ENCODE measurements at regions not wholly inside any gene's neighbourhood (a gene's known extent, or its start where the extent isn't known, plus 50 kb on each side); places are given as distances from the start of the nearest gene placed in this dataset.
"Not testable (repeated sequence)": the region's sequence is repeated elsewhere in the genome, so short reads cannot be mapped to it uniquely, and the experiment has no call there.

GRCh38 chr5:106443746-106444145 is 1227.0 kb downstream of the EFNA5 start:
- Histone ChIP-seq H3K36me3 (no peaks in the 10 kb centered on the region), H3K27ac (no peak overlapping the region), H3K27me3 (no peaks in the 10 kb centered on the region), H3K4me3 (no peak overlapping the region), H3K4me1 (no peaks in the 10 kb centered on the region), H3K9me3 (no peaks in the 10 kb centered on the region)
- 43 to 81% (median 63%) methylated on average over 2 of the region's 2 CpGs for WGBS, 5 donors
- TF ChIP-seq POLR2A (IDR thresholded peaks at IDR 0.05) (no peak), EP300 (IDR thresholded peaks at IDR 0.05) (no peak), POLR2AphosphoS5 (IDR thresholded peaks at IDR 0.05) (no peak), CTCF (IDR thresholded peaks at IDR 0.05) (no peak)
- DNase-seq = no peak
- intact Hi-C loops (cut with DNase I; ENCODE audit: low total_unique reads) = no loop called here

- Histone ChIP-seq H3K4me1 (no peaks in the 10 kb centered on the region), H3K9me3 (peaks cover 0 to 6% (median 3%) of the 10 kb centered on the region in 4 donors), H3K27ac (no peak overlapping the region), H3K36me3 (no peaks in the 10 kb centered on the region), H3K4me3 (no peak overlapping the region), H3K27me3 (no peaks in the 10 kb centered on the region)
- no peak for DNase-seq
- intact Hi-C loops (cut with DNase I; ENCODE audit: low total_unique reads) = no loop called here
- no peak for TF ChIP-seq EP300 (IDR thresholded peaks at IDR 0.05)
- no peak for TF ChIP-seq POLR2AphosphoS5 (IDR thresholded peaks at IDR 0.05)
- no peak for TF ChIP-seq POLR2A (IDR thresholded peaks at IDR 0.05)
- no peak for TF ChIP-seq CTCF (IDR thresholded peaks at IDR 0.05)
Observed at GRCh38 chr5:106435185-106435584, 1235.6 kb downstream of the EFNA5 start.

GRCh38 chr5:106430733-106431132 is 1240.0 kb downstream of the EFNA5 start:
- WGBS, 5 donors = 90 to 95% (median 91%) methylated on average over 9 to 11 of the region's 11 CpGs
- H3K9me3 ChIP-seq = peaks cover 0 to 10% (median 4%) of the 10 kb centered on the region in 4 donors
- H3K27ac ChIP-seq; DNase-seq; H3K4me1 ChIP-seq; H3K27me3 ChIP-seq; H3K36me3 ChIP-seq; intact Hi-C loops (cut with DNase I; ENCODE audit: low total_unique reads); H3K4me3 ChIP-seq: not testable (repeated sequence)

GRCh38 chr5:106423109-106423897 is 1247.4 kb downstream of the EFNA5 start:
- 86 to 92% (median 88%) methylated on average over 6 to 8 of the region's 8 CpGs for WGBS, 5 donors
- no peak for DNase-seq

More at GRCh38 chr5:106423109-106423897, 1247.4 kb downstream of the EFNA5 start:
- no peak for TF ChIP-seq POLR2AphosphoS5 (IDR thresholded peaks at IDR 0.05)
- no peak for TF ChIP-seq CTCF (IDR thresholded peaks at IDR 0.05)
- Histone ChIP-seq H3K4me3 (no peak overlapping the region), H3K27ac (no peak overlapping the region), H3K4me1 (no peaks in the 10 kb centered on the region), H3K36me3 (no peaks in the 10 kb centered on the region), H3K27me3 (no peaks in the 10 kb centered on the region), H3K9me3 (peaks cover 0 to 13% (median 8%) of the 10 kb centered on the region in 4 donors)
- intact Hi-C loops (cut with DNase I; ENCODE audit: low total_unique reads) = no loop called here

Measured in stomach (tissue), 8 donors.